HEK293 (cell line): ENCODE measurements at regions not wholly inside any gene's neighbourhood (a gene's known extent, or its start where the extent isn't known, plus 50 kb on each side); places are given as distances from the start of the nearest gene placed in this dataset.

Experiments used
- MZF1 ChIP-seq: fragments of 450-650 bp; formaldehyde crosslinking; IDR thresholded peaks from 2 replicates; pipeline ENCODE4 v1.5.1; 2017; ENCODE audit warnings: missing biosample characterization, missing genetic modification characterization, borderline replicate concordance
- ZBTB1 ChIP-seq: fragments of 450-650 bp; formaldehyde crosslinking; IDR thresholded peaks from 2 replicates; pipeline ENCODE4 v1.5.1; 2016; ENCODE audit warnings: missing biosample characterization, missing genetic modification characterization
- ZBTB7A ChIP-seq: fragments of 450-650 bp; formaldehyde crosslinking; IDR thresholded peaks from 2 replicates; pipeline ENCODE4 v1.5.1; 2016; ENCODE audit warnings: low read depth, missing biosample characterization, missing genetic modification characterization
- ZNF239 ChIP-seq: fragments of 450-650 bp; formaldehyde crosslinking; IDR thresholded peaks from 2 replicates; pipeline ENCODE4 v1.5.1; 2016; ENCODE audit warnings: missing biosample characterization, missing genetic modification characterization
- ZNF292 ChIP-seq: fragments of 450-650 bp; formaldehyde crosslinking; IDR thresholded peaks from 2 replicates; pipeline ENCODE4 v1.5.1; 2016; ENCODE audit warnings: low read depth, missing biosample characterization, missing genetic modification characterization, borderline replicate concordance
- TF ChIP-seq, protein P1 (sequence below): fragments of 450-650 bp; formaldehyde crosslinking; IDR thresholded peaks from 2 replicates; pipeline ENCODE4 v1.5.1; 2016; ENCODE audit warnings: missing biosample characterization, missing genetic modification characterization
- TF ChIP-seq, protein P2 (sequence below): fragments of 450-650 bp; formaldehyde crosslinking; IDR thresholded peaks from 2 replicates; pipeline ENCODE4 v1.5.1; 2016; ENCODE audit warnings: missing biosample characterization, missing genetic modification characterization
- TF ChIP-seq, protein P3 (sequence below): fragments of 450-650 bp; formaldehyde crosslinking; IDR thresholded peaks from 2 replicates; pipeline ENCODE4 v1.5.1; 2016; ENCODE audit warnings: missing biosample characterization, missing genetic modification characterization
- TF ChIP-seq, protein P4 (sequence below): fragments of 450-650 bp; IDR thresholded peaks from 2 replicates; pipeline ENCODE4 v1.5.1; 2018; ENCODE audit warnings: missing biosample characterization, missing genetic modification characterization

DNA sequence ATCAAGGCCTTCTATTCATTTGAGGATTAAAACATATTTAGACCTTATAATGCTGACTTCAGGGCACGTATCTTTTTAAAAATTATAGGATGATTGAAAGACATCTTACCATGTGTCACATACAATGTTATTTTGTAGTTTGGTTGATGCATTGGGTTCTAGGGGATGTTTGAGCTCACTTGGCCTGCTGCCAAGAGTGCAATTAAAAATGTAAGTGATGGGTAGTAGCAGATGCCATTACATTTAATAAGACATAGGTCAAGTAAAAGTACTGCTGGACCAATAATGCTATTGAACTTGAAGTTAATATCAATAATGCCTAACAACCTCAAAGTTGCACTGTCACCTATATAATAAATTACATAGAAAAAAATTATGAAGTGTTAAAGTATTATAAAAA, 616.5 kb upstream of the RGS18 start:
- TF ChIP-seq, protein P1, sequence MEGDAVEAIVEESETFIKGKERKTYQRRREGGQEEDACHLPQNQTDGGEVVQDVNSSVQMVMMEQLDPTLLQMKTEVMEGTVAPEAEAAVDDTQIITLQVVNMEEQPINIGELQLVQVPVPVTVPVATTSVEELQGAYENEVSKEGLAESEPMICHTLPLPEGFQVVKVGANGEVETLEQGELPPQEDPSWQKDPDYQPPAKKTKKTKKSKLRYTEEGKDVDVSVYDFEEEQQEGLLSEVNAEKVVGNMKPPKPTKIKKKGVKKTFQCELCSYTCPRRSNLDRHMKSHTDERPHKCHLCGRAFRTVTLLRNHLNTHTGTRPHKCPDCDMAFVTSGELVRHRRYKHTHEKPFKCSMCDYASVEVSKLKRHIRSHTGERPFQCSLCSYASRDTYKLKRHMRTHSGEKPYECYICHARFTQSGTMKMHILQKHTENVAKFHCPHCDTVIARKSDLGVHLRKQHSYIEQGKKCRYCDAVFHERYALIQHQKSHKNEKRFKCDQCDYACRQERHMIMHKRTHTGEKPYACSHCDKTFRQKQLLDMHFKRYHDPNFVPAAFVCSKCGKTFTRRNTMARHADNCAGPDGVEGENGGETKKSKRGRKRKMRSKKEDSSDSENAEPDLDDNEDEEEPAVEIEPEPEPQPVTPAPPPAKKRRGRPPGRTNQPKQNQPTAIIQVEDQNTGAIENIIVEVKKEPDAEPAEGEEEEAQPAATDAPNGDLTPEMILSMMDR: no peak
- no peak for TF ChIP-seq ZNF239 (tag by site-specific recombination)
- TF ChIP-seq, protein P2, sequence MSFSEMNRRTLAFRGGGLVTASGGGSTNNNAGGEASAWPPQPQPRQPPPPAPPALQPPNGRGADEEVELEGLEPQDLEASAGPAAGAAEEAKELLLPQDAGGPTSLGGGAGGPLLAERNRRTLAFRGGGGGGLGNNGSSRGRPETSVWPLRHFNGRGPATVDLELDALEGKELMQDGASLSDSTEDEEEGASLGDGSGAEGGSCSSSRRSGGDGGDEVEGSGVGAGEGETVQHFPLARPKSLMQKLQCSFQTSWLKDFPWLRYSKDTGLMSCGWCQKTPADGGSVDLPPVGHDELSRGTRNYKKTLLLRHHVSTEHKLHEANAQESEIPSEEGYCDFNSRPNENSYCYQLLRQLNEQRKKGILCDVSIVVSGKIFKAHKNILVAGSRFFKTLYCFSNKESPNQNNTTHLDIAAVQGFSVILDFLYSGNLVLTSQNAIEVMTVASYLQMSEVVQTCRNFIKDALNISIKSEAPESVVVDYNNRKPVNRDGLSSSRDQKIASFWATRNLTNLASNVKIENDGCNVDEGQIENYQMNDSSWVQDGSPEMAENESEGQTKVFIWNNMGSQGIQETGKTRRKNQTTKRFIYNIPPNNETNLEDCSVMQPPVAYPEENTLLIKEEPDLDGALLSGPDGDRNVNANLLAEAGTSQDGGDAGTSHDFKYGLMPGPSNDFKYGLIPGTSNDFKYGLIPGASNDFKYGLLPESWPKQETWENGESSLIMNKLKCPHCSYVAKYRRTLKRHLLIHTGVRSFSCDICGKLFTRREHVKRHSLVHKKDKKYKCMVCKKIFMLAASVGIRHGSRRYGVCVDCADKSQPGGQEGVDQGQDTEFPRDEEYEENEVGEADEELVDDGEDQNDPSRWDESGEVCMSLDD (tag by site-specific recombination): no peak
- TF ChIP-seq MZF1 (tag by site-specific recombination): no peak
- no peak for TF ChIP-seq ZBTB1
- TF ChIP-seq ZBTB7A: no peak
- TF ChIP-seq, protein P3, sequence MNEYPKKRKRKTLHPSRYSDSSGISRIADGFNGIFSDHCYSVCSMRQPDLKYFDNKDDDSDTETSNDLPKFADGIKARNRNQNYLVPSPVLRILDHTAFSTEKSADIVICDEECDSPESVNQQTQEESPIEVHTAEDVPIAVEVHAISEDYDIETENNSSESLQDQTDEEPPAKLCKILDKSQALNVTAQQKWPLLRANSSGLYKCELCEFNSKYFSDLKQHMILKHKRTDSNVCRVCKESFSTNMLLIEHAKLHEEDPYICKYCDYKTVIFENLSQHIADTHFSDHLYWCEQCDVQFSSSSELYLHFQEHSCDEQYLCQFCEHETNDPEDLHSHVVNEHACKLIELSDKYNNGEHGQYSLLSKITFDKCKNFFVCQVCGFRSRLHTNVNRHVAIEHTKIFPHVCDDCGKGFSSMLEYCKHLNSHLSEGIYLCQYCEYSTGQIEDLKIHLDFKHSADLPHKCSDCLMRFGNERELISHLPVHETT (tag by site-specific recombination): no peak
- TF ChIP-seq, protein P4, sequence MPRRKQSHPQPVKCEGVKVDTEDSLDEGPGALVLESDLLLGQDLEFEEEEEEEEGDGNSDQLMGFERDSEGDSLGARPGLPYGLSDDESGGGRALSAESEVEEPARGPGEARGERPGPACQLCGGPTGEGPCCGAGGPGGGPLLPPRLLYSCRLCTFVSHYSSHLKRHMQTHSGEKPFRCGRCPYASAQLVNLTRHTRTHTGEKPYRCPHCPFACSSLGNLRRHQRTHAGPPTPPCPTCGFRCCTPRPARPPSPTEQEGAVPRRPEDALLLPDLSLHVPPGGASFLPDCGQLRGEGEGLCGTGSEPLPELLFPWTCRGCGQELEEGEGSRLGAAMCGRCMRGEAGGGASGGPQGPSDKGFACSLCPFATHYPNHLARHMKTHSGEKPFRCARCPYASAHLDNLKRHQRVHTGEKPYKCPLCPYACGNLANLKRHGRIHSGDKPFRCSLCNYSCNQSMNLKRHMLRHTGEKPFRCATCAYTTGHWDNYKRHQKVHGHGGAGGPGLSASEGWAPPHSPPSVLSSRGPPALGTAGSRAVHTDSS (tag by site-specific recombination): no peak
- no peak for TF ChIP-seq ZNF292 (tag by site-specific recombination)
